Ecto neural progenitor cell (in vitro differentiated cells): ENCODE measurements at regions not wholly inside any gene's neighbourhood (a gene's known extent, or its start where the extent isn't known, plus 50 kb on each side); places are given as distances from the start of the nearest gene placed in this dataset.

ENCODE experiments used
- DNase-seq: peaks from one replicate; pipeline ENCODE4 v3.0.0-alpha.2; 2018; ENCODE audit warnings: low spot score

DNA sequence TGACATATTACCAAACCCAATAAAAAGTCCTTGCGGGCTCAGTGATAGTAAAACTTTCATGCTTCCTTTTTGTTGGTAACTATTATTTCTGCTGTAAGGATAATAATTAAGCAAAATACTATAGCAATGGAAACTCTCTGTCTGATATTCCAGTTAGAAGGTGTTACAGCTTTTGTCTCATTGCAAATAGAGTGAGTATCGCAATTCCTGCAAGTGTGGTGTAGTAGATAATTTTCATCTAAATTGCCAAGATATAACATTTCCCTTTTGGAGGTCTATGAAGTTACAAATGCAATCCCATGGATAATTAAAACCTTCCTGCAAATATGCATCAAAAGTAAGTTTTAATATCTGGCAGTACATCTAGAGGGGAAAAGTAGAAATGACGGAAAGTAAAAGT is 88.7 kb upstream of the CD93 start:
- no peak for DNase-seq

DNA sequence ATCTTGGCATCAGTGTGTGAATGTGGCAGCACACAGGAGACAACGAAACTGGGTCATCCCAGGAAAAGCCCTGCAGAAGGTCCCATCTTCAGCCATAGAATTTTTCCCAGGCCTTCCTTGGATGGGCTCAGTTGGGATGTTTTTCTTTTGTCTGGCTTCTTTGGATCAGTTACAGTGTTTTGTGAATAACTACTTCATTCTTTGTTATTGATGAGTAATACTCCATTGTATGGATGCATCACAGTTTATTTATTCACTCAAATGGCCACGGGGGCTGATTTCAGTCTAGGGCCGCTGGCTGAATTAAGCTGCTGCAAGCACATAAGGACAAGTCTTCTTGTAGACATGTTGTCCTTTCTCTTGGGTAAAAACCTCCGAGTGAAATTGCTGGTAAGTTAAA is 81.3 kb upstream of the CD93 start:
- DNase-seq: no peak

DNA sequence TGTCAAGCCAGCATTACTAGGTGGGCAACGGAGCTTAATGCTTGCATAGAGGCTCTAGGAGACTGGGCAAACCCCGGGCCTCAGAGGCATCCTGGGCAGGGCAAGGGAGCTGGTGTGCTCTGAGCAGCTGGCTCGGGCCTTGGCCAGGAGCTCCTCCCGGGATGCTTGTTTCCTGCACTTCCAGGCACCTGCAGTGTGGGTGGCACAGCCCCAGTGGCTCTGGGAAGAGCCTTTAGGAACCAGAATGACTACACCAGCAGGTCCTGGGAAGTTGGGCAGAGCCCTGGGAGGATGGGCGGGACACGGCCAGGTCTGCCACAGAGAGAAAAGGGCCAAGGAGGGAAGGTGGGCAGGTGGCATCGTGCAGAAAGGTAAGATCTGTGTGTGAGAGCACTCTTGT is 80.4 kb upstream of the CD93 start:
- DNase-seq: no peak

DNA sequence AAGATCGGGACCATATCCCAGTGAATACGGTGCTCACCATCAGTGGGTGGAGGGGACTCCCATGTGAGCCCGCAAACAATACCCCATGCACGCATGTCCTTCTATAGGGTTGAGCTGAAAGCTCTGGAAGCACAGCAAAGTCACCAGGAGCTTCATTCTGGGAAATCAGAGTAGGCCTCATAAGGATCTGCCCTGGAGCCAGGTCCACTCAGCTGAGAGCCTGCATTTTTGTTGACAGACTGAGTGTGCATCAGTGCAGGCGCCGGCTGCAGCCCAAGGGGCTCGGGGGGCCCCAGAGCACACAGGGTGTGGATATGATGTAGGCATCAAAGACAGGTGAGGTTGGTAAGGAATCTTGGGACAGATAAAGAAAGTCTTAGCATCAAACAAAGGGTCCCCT is 79.8 kb upstream of the CD93 start:
- DNase-seq: peak; percentile 17

DNA sequence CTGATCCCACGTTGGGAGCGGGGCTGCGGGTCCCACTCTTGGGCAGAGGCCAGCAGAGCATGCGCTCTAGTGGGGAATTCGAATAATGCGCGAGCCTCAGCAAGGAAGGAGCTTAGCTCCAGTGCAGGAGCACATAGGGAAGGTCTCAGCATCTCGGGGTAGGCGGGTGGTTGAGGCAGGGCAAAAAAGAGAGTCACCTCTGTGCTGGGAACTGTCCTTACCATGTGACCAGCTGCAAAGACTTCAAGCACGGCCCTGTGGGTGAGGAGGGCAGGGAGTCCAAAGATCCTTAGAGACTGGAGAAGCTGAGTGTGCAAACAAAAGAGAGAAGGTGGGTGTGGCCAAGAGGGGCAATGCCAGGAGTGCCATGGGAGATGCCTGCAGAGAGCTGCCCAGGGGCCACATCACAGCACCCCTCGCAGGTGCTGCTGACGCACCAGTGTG is 79.2 kb upstream of the CD93 start:
- peak; percentile 54 for DNase-seq

DNA sequence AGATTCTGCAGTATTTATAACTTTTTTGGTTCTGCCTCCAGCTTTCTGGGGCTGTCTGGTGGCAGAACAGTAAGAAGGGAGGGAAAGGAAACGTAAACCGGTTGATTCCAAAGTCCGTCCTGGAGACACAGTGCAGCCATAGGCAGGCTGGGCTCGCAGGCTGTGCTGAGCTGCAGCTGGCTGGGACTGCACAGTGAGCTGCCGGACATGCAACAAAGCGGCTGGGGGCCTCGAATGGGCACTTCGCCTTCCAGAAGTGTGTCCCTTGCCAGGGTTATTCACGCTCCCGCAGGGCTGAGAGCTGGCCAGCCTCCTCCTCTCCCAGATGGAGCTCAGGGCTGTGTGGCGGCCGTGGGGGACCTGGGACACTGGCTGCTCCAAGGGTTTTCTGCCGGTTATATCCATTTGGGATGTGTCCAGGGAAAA is 78.1 kb upstream of the CD93 start:
- DNase-seq: peak; percentile 39

DNA sequence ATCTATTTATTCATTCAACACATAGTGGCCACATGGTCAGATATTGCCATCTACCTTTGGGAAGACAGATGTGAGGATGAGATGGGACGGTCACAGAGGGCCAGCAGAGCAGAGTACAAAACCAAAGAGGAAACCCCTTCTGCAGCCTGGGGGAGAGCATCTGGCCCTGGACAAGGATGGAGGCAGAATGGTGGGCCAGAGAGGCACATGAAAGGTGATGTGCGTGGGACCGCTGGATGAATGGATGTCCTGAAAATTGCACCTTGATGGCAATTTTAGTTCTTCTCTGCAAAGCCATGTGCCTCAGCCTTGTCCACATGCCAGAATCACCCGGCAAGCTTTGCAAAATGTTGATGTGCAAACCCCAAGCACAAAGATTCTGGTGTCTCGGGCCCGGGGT is 77.4 kb upstream of the CD93 start:
- no peak for DNase-seq

DNA sequence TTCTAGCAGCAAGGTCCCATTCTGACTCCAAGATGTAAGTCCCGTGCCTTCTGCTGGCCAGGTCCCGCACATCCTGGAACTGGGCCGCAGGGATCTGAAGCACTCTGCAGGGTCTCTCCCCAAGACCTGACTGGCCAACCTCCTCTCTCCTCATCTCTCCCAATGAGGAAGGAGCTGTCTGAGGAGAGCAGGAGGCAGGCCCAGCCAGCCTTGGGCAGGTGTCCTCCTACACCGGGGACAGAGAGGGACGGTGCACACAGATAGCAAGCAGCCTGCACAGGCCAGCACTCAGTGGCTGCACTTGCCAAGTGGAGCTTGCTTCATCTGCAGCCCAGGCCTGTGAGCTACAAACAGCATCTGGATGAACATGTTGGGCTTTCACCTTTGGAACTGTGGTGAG is 76.8 kb upstream of the CD93 start:
- peak; percentile 28 for DNase-seq

DNA sequence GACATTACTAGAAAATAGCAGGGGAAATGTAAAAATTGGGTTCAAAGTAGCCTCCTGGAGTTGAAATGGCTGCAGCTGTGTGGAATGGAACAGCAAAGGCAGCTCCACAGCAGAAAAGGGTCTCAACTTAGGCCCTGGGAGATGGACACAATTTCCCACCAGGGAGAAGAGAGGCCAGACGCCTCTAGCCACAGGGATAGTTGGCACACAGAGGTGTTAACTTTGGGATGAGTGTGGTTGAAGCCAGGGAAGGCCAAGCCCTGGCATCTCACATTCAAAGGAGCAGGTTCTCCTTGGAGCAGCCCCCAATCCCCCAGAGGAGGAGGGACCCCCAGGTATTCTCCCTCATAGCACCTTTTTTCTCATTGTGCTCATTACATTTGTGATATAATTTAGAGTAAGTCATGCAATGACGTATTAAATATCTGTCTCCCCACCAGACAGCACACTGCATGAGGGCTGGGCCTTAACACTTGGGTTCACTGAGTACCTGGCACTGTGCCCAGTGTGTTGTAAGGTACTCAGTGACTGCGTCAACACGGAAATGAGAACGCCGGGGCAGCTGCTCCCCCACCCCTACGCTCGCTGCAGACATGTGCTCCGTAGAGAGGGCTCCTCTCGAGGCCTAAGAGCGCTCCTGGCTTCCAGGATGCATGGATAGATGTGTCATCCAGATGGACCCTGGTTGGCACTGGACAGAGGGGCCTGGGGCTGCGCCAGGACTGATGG is 76.0 kb upstream of the CD93 start:
- DNase-seq: no peak

DNA sequence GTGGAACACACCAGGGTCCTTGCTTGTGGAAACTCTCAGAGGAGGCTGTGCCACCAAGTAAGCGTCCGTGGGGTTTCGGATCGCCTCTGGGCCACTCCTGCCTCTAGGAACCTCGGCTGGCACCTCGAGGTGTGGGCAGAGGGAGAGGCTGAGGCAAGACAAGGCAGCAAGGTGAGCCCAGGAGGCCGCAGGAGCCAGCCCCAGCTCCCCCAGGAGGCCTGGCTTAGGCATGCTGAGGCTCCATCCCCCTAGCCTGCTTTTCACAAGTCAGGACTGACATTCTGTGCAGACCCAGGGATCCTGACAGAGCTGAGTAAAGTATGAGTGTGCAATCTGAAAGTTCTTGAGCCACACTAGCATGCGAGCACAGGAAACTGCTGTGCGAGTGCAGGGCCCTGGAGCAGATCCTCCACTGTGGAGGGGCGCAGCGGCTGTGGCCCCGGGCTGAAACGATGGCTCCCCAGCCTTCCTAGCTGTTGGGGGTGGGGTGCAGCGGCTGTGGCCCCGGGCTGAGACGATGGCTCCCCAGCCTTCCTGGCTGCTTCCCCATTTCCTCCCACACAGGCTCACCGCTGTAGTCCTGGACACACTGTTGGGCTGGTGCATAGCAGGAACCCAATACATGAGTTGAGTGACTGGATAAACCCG is 75.2 kb upstream of the CD93 start:
- no peak for DNase-seq

DNA sequence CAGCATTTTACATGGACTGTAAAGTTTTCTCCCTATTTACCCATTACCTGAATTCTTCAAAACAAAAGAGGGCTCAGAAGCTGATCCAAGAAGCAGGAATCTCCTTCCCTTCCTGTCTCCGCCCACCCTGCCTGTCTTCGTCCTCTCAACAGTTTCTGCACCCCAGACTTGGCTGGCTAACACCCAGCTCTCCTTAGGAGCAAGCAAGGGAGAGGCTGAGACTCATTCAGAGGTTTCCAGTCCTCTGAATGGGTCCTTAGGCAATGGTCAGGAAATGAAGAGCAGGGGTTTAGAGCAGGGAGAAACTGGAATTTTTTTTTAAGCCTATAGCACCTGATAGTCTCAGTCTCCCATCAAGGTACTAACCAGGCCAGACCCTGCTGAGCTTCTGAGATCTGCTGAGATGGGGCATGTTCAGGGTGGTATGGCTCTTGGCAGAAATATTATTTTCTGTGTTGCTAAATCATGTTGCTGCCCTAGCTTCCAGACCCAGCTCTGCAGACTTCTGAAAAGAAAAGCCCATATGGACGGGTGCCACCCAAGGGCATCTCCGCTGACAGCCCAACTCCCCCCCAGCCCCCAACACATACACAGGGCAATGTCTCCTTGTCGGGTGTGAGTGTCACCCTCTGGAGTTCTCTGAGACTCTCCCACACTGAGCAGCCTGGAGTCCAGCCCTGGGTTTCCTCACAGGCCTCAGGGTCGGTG is 74.6 kb upstream of the CD93 start:
- peak; percentile 40 for DNase-seq

DNA sequence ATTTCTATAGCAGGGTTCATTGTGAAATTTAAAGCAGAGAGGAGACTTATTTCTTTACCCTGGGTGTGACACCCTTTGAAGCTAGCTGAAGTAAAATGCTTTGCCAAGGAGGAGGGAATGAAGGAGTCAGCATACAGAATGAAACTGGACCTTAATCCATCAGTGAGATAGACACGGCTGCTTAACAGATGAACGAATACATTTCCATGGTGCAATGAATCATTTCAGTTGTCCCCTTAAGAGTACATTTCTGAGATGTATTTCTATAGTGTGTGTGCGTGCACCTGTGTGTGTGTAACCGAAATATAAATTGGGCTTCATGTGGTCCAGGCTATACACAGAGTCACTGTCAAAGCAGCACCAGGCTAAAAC is 73.8 kb upstream of the CD93 start:
- DNase-seq: no peak

DNA sequence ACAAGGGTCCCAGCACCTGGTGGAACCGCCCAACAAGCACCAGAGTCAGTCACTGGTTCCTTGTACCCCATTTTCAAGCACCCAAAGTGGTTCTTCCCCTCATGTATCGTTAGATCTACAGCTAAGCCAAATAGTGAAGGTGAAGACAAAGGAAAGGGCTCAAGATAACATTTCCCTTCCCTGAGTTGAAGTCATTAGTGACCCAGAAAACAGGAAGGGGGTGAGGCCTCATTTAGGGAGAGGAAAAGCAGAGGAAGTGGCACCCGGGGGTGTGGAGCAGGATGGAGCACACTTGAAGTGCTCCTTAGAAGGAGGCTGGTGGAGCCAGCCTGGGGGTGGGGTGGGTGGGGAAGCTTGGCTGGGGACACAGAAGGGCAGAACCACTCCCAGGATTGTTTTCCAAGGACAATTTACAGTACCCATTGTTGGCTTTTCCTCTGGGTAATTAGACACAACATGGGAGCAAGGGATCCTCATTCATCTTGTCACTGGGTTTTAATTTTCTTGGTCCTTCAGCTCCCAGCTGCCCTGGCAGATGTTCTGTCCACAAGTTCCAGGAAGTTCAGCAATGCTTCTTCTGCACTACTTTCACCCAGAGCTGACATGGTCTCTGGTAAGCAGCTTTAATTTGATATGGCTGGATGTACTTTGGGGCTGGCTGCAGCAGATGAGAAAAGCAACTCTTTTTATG is 73.3 kb upstream of the CD93 start:
- DNase-seq: peak; percentile 21

DNA sequence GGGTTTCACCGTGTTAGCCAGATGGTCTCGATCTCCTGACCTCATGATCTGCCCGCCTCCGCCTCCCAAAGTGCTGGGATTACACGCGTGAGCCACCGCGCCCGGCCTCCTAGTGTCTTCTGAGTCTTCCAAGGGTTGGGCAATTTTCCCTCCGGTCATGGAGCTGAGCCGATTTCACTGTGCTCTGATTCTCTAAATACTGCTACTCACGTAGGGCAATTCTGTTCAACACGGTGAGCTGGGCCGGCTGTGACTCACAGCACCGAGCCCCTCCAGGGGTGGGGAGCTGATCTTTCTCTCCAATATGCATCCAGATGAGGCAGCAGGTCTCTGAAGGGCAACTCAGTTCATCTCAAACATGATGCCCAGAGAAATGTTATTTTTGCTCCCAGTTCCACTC is 71.6 kb upstream of the CD93 start:
- peak; percentile 32 for DNase-seq

DNA sequence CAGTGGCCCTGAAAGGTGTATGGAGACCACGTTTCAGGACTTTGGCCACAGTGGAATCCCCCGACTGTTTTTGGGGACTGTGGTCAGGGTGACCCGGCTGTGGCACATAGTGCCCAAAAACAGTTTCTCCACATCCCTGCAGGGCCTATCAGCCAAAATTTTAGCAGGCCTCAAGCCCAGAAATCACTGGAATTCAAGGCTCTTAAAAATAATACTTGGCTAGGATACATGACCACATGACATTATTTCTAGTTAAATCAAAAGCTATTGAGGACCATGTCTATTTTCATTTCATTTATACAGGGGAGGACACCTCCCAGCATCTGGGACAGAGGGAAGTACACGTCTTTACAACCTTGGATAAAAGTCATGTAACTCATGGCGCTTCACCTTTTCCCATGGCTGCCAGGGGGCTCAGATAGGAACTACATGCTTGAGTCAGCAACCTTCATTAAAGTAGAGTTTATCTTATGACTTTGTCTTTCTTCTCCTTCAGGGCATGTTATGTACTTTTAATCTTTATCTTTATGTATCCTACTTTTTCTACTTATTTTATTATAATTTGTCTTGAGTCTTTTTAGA is 70.8 kb upstream of the CD93 start:
- DNase-seq: peak; percentile 23

DNA sequence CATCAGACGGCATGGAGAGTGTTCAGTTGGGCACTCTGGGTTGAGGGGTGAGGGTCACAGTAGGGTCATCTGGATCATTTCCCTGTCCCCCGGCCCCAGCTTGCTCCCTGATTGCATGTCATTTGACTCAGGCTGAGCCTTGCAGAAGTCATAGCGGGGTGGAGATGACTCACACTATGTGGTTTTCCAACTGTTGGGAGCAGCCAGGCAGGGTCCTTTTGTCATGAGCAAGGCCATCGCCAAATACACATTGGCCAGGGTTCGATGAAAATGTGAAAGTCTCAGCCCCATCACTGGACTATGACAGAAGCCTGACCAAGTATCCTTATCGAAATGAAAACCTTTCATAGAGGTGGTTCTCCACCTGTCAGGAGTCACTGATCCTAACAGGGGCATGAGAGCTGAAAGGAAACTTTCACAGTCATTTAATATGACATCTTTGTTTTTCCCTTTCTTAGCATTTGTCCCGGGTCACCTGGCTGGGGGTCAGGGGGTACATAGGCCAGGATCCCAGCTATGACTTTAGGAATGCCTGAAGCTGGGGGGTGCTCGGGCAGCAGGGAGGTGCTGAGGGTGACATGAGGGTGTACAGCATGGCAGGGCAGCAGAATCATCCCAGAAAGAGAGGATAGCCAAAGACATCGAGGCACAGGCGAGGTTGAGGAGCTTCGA is 70.2 kb upstream of the CD93 start:
- DNase-seq: peak; percentile 15

DNA sequence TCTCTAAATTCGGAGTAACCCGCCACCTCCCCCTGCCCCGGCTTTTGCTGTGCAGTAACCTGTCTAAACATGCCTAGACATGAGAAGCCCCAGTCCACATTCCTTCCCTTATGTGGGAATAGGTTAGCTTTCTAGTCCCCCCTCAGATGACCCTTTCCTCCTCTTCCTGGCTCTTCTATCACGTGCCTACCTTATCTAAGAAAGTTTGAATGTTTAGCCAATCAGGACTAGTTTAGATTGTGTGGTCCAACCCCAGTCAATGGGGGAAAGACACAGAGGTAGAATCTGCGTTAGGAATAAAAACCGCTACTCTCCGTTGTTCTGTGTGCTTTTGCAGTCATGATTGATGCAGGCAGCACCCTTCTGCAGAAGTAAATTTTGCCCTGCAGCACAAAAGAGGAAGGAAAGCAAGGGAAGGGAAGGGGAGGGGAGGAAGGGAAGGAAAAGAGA is 69.0 kb upstream of the CD93 start:
- no peak for DNase-seq

DNA sequence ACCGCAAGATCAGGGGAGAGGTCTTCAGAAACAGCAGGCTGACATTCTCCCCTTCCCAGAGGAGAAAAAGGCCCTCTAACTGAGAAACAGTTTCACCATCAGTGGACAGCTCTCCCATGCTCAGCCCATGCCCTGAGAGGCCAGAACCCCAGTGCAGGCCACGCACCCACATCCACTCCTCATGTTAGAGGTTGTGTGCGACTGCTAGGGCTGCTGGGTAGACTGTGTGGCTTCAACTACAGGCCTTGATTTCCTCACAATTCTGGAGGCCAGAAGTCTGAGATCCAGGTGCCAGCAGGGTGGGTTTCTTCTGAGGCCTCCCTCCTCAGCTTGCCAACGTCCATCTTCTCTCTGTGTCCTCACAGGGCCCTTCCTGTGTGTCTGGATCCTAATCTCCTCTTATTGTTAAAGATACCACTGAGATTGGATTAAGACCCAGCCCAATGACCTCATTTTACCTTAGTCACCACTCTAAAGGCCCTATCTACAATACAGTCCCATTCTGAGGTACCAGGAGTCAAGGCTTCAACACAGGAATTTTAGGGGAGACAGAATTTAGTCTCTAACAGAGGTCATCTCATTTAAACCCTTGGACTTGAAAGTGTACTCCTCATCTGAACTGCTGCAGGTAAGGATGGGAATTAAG is 67.7 kb upstream of the CD93 start:
- DNase-seq: peak; percentile 26

DNA sequence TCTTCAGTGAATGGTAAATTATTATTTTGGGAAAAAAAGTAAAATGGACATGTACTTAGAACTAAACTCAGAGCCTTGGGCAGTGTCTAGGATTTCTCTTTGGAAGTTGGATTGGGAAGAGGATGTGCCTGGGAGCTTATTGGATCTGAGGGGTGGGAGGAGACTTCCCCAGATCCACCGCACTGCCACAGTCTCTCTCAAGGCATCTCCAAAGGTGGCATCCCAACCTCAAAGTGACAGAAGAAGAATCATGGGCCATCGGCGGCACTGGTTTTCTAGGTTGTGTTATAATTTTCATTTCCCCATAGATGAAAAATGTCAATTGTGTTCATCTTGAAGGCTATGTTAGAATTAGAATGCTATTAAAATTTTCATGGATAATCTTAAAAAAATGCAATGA is 66.8 kb upstream of the CD93 start:
- no peak for DNase-seq

DNA sequence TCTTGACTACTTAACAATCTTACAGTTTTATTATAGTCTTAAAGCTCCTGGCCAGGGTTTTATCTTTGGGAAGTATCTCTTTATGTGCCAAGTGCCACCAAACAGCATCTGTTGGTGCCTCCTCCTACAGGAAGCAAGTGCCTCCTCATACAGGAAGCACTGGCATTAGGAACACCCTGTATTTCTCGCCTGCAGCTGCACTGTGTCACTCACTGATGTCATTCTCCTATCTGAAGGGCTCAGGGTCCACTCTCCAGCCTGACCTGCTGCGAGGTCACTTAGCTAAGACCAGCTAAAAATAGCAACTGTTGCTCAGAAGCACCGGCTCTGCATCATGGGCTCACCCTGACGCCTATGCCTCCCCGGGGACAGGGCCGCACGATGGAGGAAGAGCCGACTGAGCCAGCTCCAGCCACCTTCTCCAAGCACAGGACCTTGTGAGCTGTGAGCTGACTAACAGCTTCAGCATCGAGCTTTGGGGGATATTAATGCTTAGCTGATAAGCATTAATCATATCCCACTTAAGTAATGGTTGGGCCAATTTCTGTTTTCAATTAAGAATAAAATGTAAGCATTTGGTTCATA is 66.3 kb upstream of the CD93 start:
- peak; percentile 26 for DNase-seq

DNA sequence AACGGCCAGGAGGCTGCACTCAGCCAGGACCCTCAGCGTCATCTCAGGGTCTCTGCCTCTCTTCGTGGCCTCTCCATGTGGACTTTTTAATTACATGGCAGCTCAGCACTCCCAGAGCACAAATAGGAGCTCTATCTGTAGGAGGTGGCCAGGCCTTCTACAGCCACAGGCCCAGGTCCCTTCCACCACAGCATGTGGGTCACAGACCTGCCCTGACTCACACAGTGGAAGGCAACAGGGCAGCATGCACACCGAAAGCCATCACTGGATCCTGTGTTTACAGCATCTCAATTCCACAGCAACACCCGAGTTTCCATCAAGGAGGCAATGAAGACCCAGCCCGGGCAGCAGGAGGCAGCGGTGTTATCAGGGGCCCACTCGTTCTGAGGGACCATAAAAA is 65.8 kb upstream of the CD93 start:
- DNase-seq: peak; percentile 24
